ENCODE measurements at regions not wholly inside any gene's neighbourhood (a gene's known extent, or its start where the extent isn't known, plus 50 kb on each side); places are given as distances from the start of the nearest gene placed in this dataset.

DNA sequence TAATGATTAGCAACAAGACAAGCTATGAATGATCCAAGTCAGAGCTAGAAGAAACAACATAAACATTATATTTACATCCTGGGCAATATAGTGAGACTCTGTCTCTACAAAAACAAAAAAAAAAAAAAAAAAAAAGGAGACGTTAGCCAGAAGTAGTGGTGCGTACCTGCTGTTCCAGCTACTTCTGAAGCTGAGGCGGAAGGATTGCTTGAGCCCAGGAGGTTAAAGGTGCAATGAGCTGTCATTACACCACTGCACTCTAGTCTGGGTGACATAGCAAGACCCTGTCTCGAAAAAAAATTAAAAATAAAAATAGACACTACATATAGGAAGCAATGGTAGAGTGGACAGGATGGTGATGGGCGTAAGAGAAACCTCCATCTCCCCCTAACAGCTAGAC is 144.6 kb upstream of the VCX3A start:
- no peaks in the 10 kb centered on the region for H3K36me3 ChIP-seq (ENCODE audit: control insufficient read depth in 2 of 2, insufficient read depth in 1 of 2, low read length in 2 of 2)
- ChIA-PET POLR2A (no interaction called here), CTCF (no interaction called here)
- H3K9me3 ChIP-seq (ENCODE audit: control insufficient read depth, insufficient read depth, low read depth, low read length): no peaks in the 10 kb centered on the region
- TF ChIP-seq WT1 (tag by site-specific recombination; IDR thresholded peaks at IDR 0.05): no peak
- H3K27ac ChIP-seq (ENCODE audit: extremely low read depth, low read depth, low read length): no peak overlapping the region
- H3K4me1 ChIP-seq (ENCODE audit: control insufficient read depth, insufficient read depth, low read length): no peaks in the 10 kb centered on the region
- H3K4me3 ChIP-seq (ENCODE audit: low read depth, low read length): no peak overlapping the region

- H3K27ac ChIP-seq (ENCODE audit: extremely low read depth, low read depth, low read length): no peak overlapping the region
- ChIA-PET CTCF (no interaction called here), POLR2A (no interaction called here)
- H3K4me3 ChIP-seq (ENCODE audit: low read depth, low read length): no peak overlapping the region
- H3K9me3 ChIP-seq (ENCODE audit: control insufficient read depth, insufficient read depth, low read depth, low read length): no peaks in the 10 kb centered on the region
- H3K4me1 ChIP-seq (ENCODE audit: control insufficient read depth, insufficient read depth, low read length): no peaks in the 10 kb centered on the region
- TF ChIP-seq ZNF571 (tag by site-specific recombination; IDR thresholded peaks at IDR 0.05) (no peak), ZNF423 (tag by site-specific recombination; IDR thresholded peaks at IDR 0.05) (no peak), ZNF777 (tag by site-specific recombination; IDR thresholded peaks at IDR 0.05; ENCODE audit: borderline replicate concordance) (no peak), ZNF555 (tag by site-specific recombination; conservative IDR thresholded peaks at IDR 0.05) (no peak), ZNF624 (tag by site-specific recombination; IDR thresholded peaks at IDR 0.05) (no peak), ZNF19 (tag by site-specific recombination; IDR thresholded peaks at IDR 0.05; ENCODE audit: low read depth) (no peak), INSM2 (tag by site-specific recombination; IDR thresholded peaks at IDR 0.05) (no peak), ZNF518A (tag by site-specific recombination; conservative IDR thresholded peaks at IDR 0.05; ENCODE audit: low read depth) (no peak), ZNF140 (tag by site-specific recombination; IDR thresholded peaks at IDR 0.05) (no peak), SETDB1 (IDR thresholded peaks at IDR 0.05; ENCODE audit: insufficient read length, low read length) (no peak), WT1 (tag by site-specific recombination; IDR thresholded peaks at IDR 0.05) (no peak), SP7 (tag by site-specific recombination; IDR thresholded peaks at IDR 0.05) (no peak), ZNF169 (tag by site-specific recombination; IDR thresholded peaks at IDR 0.05) (no peak)
- H3K36me3 ChIP-seq (ENCODE audit: control insufficient read depth in 2 of 2, insufficient read depth in 1 of 2, low read length in 2 of 2): no peaks in the 10 kb centered on the region
Observed at GRCh38 chrX:6678313-6678712, 143.4 kb upstream of the VCX3A start.

- Histone ChIP-seq H3K4me1 (ENCODE audit: control insufficient read depth, insufficient read depth, low read length) (no peaks in the 10 kb centered on the region), H3K9me3 (ENCODE audit: control insufficient read depth, insufficient read depth, low read depth, low read length) (no peaks in the 10 kb centered on the region), H3K36me3 (ENCODE audit: control insufficient read depth in 2 of 2, insufficient read depth in 1 of 2, low read length in 2 of 2) (no peaks in the 10 kb centered on the region), H3K4me3 (ENCODE audit: low read depth, low read length) (no peak overlapping the region), H3K27ac (ENCODE audit: extremely low read depth, low read depth, low read length) (no peak overlapping the region)
- TF ChIP-seq, protein P1, sequence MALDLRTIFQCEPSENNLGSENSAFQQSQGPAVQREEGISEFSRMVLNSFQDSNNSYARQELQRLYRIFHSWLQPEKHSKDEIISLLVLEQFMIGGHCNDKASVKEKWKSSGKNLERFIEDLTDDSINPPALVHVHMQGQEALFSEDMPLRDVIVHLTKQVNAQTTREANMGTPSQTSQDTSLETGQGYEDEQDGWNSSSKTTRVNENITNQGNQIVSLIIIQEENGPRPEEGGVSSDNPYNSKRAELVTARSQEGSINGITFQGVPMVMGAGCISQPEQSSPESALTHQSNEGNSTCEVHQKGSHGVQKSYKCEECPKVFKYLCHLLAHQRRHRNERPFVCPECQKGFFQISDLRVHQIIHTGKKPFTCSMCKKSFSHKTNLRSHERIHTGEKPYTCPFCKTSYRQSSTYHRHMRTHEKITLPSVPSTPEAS (tag by site-specific recombination; IDR thresholded peaks at IDR 0.05): no peak
- no peak for TF ChIP-seq ZNF10 (tag by site-specific recombination; IDR thresholded peaks at IDR 0.05)
- no peak for TF ChIP-seq KLF1 (tag by site-specific recombination; IDR thresholded peaks at IDR 0.05)
- TF ChIP-seq, protein P2, sequence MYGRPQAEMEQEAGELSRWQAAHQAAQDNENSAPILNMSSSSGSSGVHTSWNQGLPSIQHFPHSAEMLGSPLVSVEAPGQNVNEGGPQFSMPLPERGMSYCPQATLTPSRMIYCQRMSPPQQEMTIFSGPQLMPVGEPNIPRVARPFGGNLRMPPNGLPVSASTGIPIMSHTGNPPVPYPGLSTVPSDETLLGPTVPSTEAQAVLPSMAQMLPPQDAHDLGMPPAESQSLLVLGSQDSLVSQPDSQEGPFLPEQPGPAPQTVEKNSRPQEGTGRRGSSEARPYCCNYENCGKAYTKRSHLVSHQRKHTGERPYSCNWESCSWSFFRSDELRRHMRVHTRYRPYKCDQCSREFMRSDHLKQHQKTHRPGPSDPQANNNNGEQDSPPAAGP (tag by site-specific recombination; IDR thresholded peaks at IDR 0.05): no peak
- TF ChIP-seq OVOL3 (tag by site-specific recombination; IDR thresholded peaks at IDR 0.05): no peak
- no peak for TF ChIP-seq ZNF266 (tag by site-specific recombination; IDR thresholded peaks at IDR 0.05; ENCODE audit: low read depth)
- no peak for TF ChIP-seq ZNF426 (tag by site-specific recombination; IDR thresholded peaks at IDR 0.05)
- no peak for TF ChIP-seq KLF7 (tag by site-specific recombination; IDR thresholded peaks at IDR 0.05; ENCODE audit: borderline replicate concordance)
- TF ChIP-seq ZNF155 (tag by site-specific recombination; IDR thresholded peaks at IDR 0.05): no peak
- no peak for TF ChIP-seq ZNF629 (tag by site-specific recombination; IDR thresholded peaks at IDR 0.05)
- no peak for TF ChIP-seq ZNF548 (tag by site-specific recombination; IDR thresholded peaks at IDR 0.05)
- no peak for TF ChIP-seq ZNF16 (tag by site-specific recombination; IDR thresholded peaks at IDR 0.05; ENCODE audit: low read depth)
- no peak for TF ChIP-seq ZXDB (tag by site-specific recombination; IDR thresholded peaks at IDR 0.05)
- POLR2A ChIA-PET: no interaction called here
- CTCF ChIA-PET: no interaction called here
Observed at GRCh38 chrX:6674734-6675133, 139.8 kb upstream of the VCX3A start.
